ENCODE measurements at regions not wholly inside any gene's neighbourhood (a gene's known extent, or its start where the extent isn't known, plus 50 kb on each side); places are given as distances from the start of the nearest gene placed in this dataset.

GRCh38 chr1:226497276-226497833, 51.2 kb upstream of the STUM start (continued):
- TF ChIP-seq SIN3A (IDR thresholded peaks at IDR 0.05; ENCODE audit: low read depth, low read length) (no peak), NFYA (IDR thresholded peaks at IDR 0.05; ENCODE audit: borderline replicate concordance, low read depth, low read length) (no peak), BACH1 (IDR thresholded peaks at IDR 0.05; ENCODE audit: borderline replicate concordance) (no peak), TCF3 (IDR thresholded peaks at IDR 0.05; ENCODE audit: borderline replicate concordance, insufficient read depth, low read depth, low read length) (no peak)

GRCh38 chr1:226497991-226498639, 50.4 kb upstream of the STUM start:
- Histone ChIP-seq H3K79me2 (ENCODE audit: control insufficient read depth, insufficient read depth, low read length) (no peaks in the 10 kb centered on the region), H3K9ac (ENCODE audit: control insufficient read depth, insufficient read depth, low read length) (no peak overlapping the region), H3K4me2 (ENCODE audit: control insufficient read depth, insufficient read depth) (no peak overlapping the region), H3K27ac (ENCODE audit: control insufficient read depth, insufficient read depth) (no peak overlapping the region), H3K4me3 (no peak overlapping the region), H3K9me3 (replicated peaks; ENCODE audit: control insufficient read depth, insufficient read depth, low read length) (no peaks in the 10 kb centered on the region), H4K20me1 (ENCODE audit: control insufficient read depth, insufficient read depth) (no peaks in the 10 kb centered on the region), H3K4me1 (ENCODE audit: control insufficient read depth, insufficient read depth, low read length) (no peaks in the 10 kb centered on the region), H3K36me3 (ENCODE audit: control insufficient read depth in 2 of 2, insufficient read depth in 2 of 2, low read length in 1 of 2) (no peaks in the 10 kb centered on the region), H2AFZ (ENCODE audit: control insufficient read depth, low read depth, low read length) (no peak overlapping the region), H3K27me3 (replicated peaks in 1 of 2; ENCODE audit: control insufficient read depth in 2 of 2, insufficient read depth in 2 of 2, low read length in 1 of 2) (peaks cover 0 to 2% of the 10 kb centered on the region in 2 experiments; a peak in 1 of 4 replicates)
- no peak for TF ChIP-seq JUNB (IDR thresholded peaks at IDR 0.05)
- no peak for TF ChIP-seq RELA (IDR thresholded peaks at IDR 0.05; ENCODE audit: borderline replicate concordance, partially characterized antibody)
- TF ChIP-seq CHD1 (IDR thresholded peaks at IDR 0.05; ENCODE audit: low read depth, low read length) = no peak
- TF ChIP-seq SUZ12 (IDR thresholded peaks at IDR 0.05; ENCODE audit: unreplicated experiment) = no peak
- no peak for TF ChIP-seq IKZF1 (conservative IDR thresholded peaks at IDR 0.05)
- no peak for TF ChIP-seq LARP7 (IDR thresholded peaks at IDR 0.05)
- no peak for TF ChIP-seq PAX5 (IDR thresholded peaks at IDR 0.05; ENCODE audit: borderline replicate concordance, low read depth, low read length)
- no peak for TF ChIP-seq NRF1 (conservative IDR thresholded peaks at IDR 0.05; ENCODE audit: low read depth, low read length)
- no peak for TF ChIP-seq TBL1XR1 (IDR thresholded peaks at IDR 0.05; ENCODE audit: low read depth, low read length)
- no peak for TF ChIP-seq ESRRA (IDR thresholded peaks at IDR 0.05; ENCODE audit: low read length)
- RAD21 ChIA-PET (ENCODE audit: unreplicated experiment) = no interaction called here
- in situ Hi-C loops (cut with MboI) (no loop called here), intact Hi-C loops (cut with micrococcal nuclease; ENCODE audit: unreplicated experiment) (no loop called here)
- CTCF ChIA-PET = no interaction called here
- WGBS (ENCODE audit: insufficient coverage, insufficient replicate concordance, low lambda C conversion rate, missing lambda C conversion rate) = 63% methylated on average over 12 of the region's 12 CpGs
- BruUV-seq (replicated peaks) = no TSS peak
- POLR2A ChIA-PET = no interaction called here
- SMC1A ChIA-PET (ENCODE audit: uncharacterized antibody, unreplicated experiment) = no interaction called here
- DNase-seq (ENCODE audit: low read depth, low spot score) (no peak), ATAC-seq (no peak), FAIRE-seq (no peak)

All from GM12878 (cell line).